ENCODE measurements at regions not wholly inside any gene's neighbourhood (a gene's known extent, or its start where the extent isn't known, plus 50 kb on each side); places are given as distances from the start of the nearest gene placed in this dataset.

DNA sequence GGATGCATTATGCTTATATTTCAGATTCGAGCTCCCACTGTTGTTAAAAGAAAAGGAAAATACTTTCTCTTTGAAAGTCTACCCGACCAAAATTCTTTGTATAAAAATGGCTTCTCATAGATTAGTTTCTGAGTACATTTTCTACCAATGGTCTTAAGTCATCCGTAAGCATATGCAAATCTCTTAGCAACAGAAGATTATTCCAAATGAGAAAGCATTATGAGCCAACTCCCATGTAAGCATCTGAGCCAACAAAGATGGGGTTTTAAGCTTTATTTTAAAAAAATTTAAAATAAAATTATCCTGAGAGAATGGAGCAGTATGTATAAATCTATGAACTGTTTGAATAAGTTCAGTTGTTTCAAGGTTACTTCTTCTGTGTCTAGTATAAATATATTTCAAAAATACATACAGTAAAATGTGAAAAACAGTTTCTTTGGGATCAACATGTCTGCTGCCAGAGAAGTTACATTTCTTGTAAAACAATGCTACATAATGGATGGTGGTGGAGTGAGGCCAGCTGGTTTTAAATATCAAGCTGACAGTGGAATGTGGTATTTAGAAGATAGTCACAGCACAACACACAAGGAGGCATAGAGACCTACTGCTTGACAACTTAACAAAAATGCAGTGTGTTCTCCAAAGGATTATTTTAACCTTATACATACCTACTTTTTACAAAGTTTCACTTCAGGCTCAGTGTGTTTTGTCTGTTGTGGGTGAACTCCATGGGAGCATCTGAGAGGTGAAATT, 199.5 kb upstream of the DIPK2B start:
- TF ChIP-seq, protein P1, sequence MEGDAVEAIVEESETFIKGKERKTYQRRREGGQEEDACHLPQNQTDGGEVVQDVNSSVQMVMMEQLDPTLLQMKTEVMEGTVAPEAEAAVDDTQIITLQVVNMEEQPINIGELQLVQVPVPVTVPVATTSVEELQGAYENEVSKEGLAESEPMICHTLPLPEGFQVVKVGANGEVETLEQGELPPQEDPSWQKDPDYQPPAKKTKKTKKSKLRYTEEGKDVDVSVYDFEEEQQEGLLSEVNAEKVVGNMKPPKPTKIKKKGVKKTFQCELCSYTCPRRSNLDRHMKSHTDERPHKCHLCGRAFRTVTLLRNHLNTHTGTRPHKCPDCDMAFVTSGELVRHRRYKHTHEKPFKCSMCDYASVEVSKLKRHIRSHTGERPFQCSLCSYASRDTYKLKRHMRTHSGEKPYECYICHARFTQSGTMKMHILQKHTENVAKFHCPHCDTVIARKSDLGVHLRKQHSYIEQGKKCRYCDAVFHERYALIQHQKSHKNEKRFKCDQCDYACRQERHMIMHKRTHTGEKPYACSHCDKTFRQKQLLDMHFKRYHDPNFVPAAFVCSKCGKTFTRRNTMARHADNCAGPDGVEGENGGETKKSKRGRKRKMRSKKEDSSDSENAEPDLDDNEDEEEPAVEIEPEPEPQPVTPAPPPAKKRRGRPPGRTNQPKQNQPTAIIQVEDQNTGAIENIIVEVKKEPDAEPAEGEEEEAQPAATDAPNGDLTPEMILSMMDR (IDR thresholded peaks at IDR 0.05), result no peak
- Histone ChIP-seq H3K4me3 (no peak overlapping the region), H3K4me1 (no peaks in the 10 kb centered on the region), H3K9me3 (peaks cover 0 to 18% of the 10 kb centered on the region in 2 donors), H3K27me3 (no peaks in the 10 kb centered on the region), H3K27ac (no peak overlapping the region), H3K36me3 (no peaks in the 10 kb centered on the region)
- DNase-seq (ENCODE audit: low spot score), result no peak

DNA sequence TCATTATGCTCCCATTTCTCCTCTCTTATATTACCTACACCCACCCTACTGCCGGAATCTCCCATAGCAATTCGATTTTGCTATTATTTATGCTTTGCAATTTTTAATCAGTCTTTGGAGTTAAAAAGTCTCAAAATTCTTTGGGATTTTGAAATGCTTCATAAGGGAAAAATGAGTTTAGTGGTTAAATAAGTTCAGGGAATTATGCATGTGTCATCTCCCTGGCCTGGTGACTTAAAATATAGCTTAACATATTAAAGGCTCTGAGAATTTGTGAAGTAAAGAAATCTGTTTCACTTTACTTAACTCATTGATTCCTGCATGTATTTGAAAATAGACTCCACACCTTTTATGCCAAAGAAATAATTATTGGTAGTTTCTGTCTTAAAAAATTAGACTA, 185.1 kb upstream of the DIPK2B start:
- TF ChIP-seq, protein P1 (IDR thresholded peaks at IDR 0.05), result no peak
- Histone ChIP-seq H3K36me3 (no peaks in the 10 kb centered on the region), H3K4me1 (no peaks in the 10 kb centered on the region), H3K27ac (no peak overlapping the region), H3K4me3 (no peak overlapping the region), H3K9me3 (peaks cover 0 to 27% of the 10 kb centered on the region in 2 donors), H3K27me3 (no peaks in the 10 kb centered on the region)
- DNase-seq (ENCODE audit: low spot score), result no peak

DNA sequence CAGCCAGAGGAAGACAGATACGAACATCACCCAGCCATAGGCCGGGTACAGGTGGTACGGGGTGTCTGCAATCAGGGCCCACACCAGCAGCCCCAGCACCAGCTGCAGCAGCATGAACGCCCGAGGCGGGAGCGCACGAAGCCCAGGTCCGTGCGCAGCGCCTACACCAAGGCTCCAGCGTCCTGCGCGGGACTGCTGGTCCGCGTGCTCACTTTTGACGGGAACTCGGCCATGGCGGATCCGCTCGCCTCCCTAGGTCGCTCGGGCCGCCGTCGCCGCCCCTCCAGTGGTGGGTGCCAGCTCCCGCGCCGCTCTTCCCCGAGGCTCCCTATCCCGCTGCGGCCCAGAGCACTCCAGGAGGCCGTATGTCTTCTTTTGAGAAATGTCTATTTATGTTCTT, 181.2 kb upstream of the DIPK2B start:
- no peak for DNase-seq (ENCODE audit: low spot score)
- TF ChIP-seq, protein P1 (IDR thresholded peaks at IDR 0.05), result no peak
- H3K4me3 ChIP-seq, result no peak overlapping the region
- H3K27ac ChIP-seq, result no peak overlapping the region
- no peaks in the 10 kb centered on the region for H3K4me1 ChIP-seq
- H3K36me3 ChIP-seq, result no peaks in the 10 kb centered on the region
- no peaks in the 10 kb centered on the region for H3K9me3 ChIP-seq
- no peaks in the 10 kb centered on the region for H3K27me3 ChIP-seq

DNA sequence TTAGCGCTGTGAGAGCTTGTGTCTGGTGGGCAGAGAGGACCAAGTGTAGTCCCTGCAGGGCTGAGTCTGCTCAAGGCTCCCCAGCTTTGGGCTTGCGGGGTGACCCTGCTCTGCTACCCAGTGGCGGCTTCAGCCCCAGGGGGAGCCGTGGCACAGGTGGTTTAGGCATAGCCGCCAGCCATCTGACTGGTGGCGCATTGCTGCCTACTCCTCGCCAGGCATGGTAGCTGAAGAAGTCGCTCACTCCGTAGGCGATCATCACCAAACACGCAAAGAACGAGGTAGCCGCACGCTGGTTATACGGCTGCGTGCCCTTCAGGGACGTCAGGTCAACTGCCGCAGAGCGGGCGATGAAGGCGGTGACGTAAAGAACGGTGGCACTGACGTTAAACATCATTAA, 180.7 kb upstream of the DIPK2B start:
- no peak for DNase-seq (ENCODE audit: low spot score)
- no peaks in the 10 kb centered on the region for H3K9me3 ChIP-seq
- H3K27me3 ChIP-seq, result no peaks in the 10 kb centered on the region
- no peaks in the 10 kb centered on the region for H3K36me3 ChIP-seq
- no peak overlapping the region for H3K4me3 ChIP-seq
- H3K4me1 ChIP-seq, result no peaks in the 10 kb centered on the region
- TF ChIP-seq, protein P1 (IDR thresholded peaks at IDR 0.05), result no peak
- H3K27ac ChIP-seq, result no peak overlapping the region

DNA sequence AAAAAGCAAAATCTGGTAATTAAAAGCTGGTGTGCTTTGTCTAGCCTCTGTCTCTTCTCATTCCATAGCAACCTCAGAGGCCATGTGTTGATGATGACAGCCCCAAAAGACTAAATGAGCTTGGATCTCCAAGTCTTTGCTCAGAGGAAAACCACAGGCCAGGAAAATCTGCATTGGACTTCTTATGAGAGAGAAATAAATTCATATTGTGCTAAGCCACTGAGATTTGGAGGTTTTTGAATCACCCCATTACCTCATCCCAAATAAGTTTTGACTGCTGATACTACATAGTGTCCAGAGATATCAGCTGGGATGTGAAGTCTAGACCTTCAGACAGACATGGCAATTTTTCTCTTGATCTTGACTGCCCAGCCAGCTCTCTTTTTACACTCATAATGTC, 178.6 kb upstream of the DIPK2B start:
- no peaks in the 10 kb centered on the region for H3K4me1 ChIP-seq
- no peak for DNase-seq (ENCODE audit: low spot score)
- TF ChIP-seq, protein P1 (IDR thresholded peaks at IDR 0.05), result no peak
- H3K27ac ChIP-seq, result no peak overlapping the region
- peaks cover 0 to 1% of the 10 kb centered on the region in 2 donors for H3K9me3 ChIP-seq
- no peak overlapping the region for H3K4me3 ChIP-seq
- H3K27me3 ChIP-seq, result no peaks in the 10 kb centered on the region
- H3K36me3 ChIP-seq, result no peaks in the 10 kb centered on the region

DNA sequence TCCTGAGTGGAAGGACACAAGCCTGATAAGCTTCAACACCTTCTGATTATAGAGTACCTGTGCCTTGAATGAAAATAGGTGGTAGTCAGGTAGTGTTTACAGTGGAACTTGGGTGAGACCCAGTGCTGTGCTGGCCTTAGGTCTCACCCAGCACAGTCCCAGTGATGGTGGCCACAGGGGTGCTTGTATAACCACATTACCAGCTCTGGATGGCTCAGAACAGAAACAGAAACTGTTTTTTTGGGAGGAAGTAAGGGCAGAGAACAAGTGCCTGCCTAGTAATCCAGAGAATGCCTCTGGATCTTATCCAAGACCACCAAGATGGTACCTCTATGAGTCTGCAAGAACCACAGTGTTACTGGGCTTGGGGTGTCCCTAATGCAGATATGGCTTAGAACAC, 171.5 kb upstream of the DIPK2B start:
- TF ChIP-seq, protein P1 (IDR thresholded peaks at IDR 0.05), result no peak
- no peak for DNase-seq (ENCODE audit: low spot score)
- H3K27ac ChIP-seq, result no peak overlapping the region
- no peaks in the 10 kb centered on the region for H3K4me1 ChIP-seq
- no peak overlapping the region for H3K4me3 ChIP-seq
- no peaks in the 10 kb centered on the region for H3K36me3 ChIP-seq
- H3K9me3 ChIP-seq, result peaks cover 7 to 26% of the 10 kb centered on the region in 2 donors
- no peaks in the 10 kb centered on the region for H3K27me3 ChIP-seq

Measured in right atrium auricular region (tissue), 2 donors.